NB4 (cell line): ENCODE measurements at regions not wholly inside any gene's neighbourhood (a gene's known extent, or its start where the extent isn't known, plus 50 kb on each side); places are given as distances from the start of the nearest gene placed in this dataset.

ENCODE experiments used
- CTCF ChIP-seq: IDR thresholded peaks from one replicate; pipeline ENCODE4 v1.5.1; 2012; ENCODE audit warnings: low read depth, low read length
- POLR2A ChIP-seq: IDR thresholded peaks from 2 replicates; pipeline ENCODE4 v1.6.1; 2011; ENCODE audit warnings: mild to moderate bottlenecking; ENCODE audit not compliant: insufficient read length; ENCODE audit errors: extremely low read depth

GRCh38 chr9:86471171-86471815 lies 117.1 kb upstream of the TUT7 start:
- TF ChIP-seq CTCF (no peak), POLR2A (no peak)
